B cell (primary cell): ENCODE measurements at regions not wholly inside any gene's neighbourhood (a gene's known extent, or its start where the extent isn't known, plus 50 kb on each side); places are given as distances from the start of the nearest gene placed in this dataset.

Source experiments
- EZH2 ChIP-seq: IDR thresholded peaks from 2 replicates; pipeline ENCODE4 v1.6.1; 2012; ENCODE audit warnings: borderline replicate concordance, low read depth, mild to moderate bottlenecking, moderate library complexity, low read length; ENCODE audit not compliant: insufficient read depth, poor library complexity, severe bottlenecking
- TF ChIP-seq, protein P1 (sequence below): fragments of 200-600 bp; IDR thresholded peaks from one replicate; pipeline ENCODE4 v1.8.0; 2022; ENCODE audit warnings: antibody characterized with exemption, mild to moderate bottlenecking

DNA sequence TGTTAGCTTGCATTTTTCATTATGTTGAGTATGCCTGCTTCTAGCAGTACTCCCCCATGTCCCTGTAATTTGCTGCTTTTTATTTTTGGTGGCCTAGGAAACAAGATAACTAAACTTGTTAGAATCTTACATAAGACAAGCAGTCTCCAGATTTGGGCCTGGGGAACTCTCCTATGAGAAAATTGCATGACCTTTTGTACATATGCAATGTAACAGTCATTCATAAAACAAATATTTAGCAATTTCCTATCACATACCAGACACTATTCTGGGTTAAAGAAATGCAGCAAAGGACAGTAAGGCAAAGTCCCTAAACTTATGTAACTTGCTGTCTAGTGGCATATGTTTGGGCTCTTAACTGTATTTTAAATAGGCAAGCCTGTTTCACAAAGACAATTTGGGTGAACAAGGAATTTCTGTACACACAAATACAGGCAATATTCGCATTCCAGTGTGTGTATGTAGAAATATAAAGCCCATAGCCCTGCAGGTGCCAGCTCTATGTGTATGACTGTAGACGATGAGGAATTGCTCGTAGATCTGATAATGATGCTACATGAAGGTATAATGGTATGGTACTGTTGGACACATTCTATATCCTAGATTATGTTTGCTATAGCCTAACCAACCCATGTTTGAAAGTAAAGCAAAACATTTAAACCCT, 305.2 kb upstream of the CITED2 start:
- TF ChIP-seq, protein P1, sequence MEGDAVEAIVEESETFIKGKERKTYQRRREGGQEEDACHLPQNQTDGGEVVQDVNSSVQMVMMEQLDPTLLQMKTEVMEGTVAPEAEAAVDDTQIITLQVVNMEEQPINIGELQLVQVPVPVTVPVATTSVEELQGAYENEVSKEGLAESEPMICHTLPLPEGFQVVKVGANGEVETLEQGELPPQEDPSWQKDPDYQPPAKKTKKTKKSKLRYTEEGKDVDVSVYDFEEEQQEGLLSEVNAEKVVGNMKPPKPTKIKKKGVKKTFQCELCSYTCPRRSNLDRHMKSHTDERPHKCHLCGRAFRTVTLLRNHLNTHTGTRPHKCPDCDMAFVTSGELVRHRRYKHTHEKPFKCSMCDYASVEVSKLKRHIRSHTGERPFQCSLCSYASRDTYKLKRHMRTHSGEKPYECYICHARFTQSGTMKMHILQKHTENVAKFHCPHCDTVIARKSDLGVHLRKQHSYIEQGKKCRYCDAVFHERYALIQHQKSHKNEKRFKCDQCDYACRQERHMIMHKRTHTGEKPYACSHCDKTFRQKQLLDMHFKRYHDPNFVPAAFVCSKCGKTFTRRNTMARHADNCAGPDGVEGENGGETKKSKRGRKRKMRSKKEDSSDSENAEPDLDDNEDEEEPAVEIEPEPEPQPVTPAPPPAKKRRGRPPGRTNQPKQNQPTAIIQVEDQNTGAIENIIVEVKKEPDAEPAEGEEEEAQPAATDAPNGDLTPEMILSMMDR, result no peak
- TF ChIP-seq EZH2, result no peak
